GM23338 (cell line): ENCODE measurements at regions not wholly inside any gene's neighbourhood (a gene's known extent, or its start where the extent isn't known, plus 50 kb on each side); places are given as distances from the start of the nearest gene placed in this dataset.

Experiments
- ATAC-seq: fragments of 200-7000 bp; cut with Tn5 transposase; 3 replicates; pipeline ENCODE4 v1.9.1; 2020
- DNase-seq: peaks from one replicate; pipeline ENCODE4 v3.0.0-alpha.2; 2015; ENCODE audit warnings: low spot score
- H2AFZ ChIP-seq: fragments of 200-600 bp; sonication (generic); 2 replicates; pipeline ENCODE4 v1.8.0; 2016; ENCODE audit warnings: antibody characterized with exemption, mild to moderate bottlenecking, moderate library complexity
- H3F3A ChIP-seq: fragments of 200-600 bp; sonication (generic); replicated peaks from 2 replicates; pipeline ENCODE4 v1.8.0; 2017; ENCODE audit warnings: antibody characterized with exemption, mixed run types, low read depth
- H3K27ac ChIP-seq: fragments of 200-600 bp; sonication (generic); 2 replicates; pipeline ENCODE4 v1.6.1; 2016; ENCODE audit warnings: low read depth
- H3K27me3 ChIP-seq: fragments of 200-600 bp; sonication (generic); 2 replicates; pipeline ENCODE4 v1.8.0; 2016; ENCODE audit warnings: mild to moderate bottlenecking, mixed run types, moderate library complexity; ENCODE audit not compliant: insufficient read depth
- H3K36me3 ChIP-seq: fragments of 200-600 bp; sonication (generic); 2 replicates; pipeline ENCODE4 v1.8.0; 2016; ENCODE audit warnings: mild to moderate bottlenecking; ENCODE audit not compliant: insufficient read depth
- H3K4me1 ChIP-seq: fragments of 200-600 bp; sonication (generic); 2 replicates; pipeline ENCODE4 v1.8.0; 2016; ENCODE audit warnings: mild to moderate bottlenecking, moderate library complexity; ENCODE audit not compliant: insufficient read depth
- H3K4me2 ChIP-seq: fragments of 200-600 bp; sonication (generic); 2 replicates; pipeline ENCODE4 v1.7.1; 2017; ENCODE audit warnings: mixed run types
- H3K4me3 ChIP-seq: fragments of 200-600 bp; sonication (generic); 2 replicates; pipeline ENCODE4 v1.6.1; 2016; ENCODE audit warnings: mixed run types
- H3K79me2 ChIP-seq: fragments of 200-600 bp; sonication (generic); replicated peaks from 2 replicates; pipeline ENCODE4 v1.8.0; 2017; ENCODE audit warnings: mild to moderate bottlenecking; ENCODE audit not compliant: insufficient read depth
- H3K9me2 ChIP-seq: fragments of 200-600 bp; sonication (generic); 2 replicates; pipeline ENCODE4 v1.8.0; 2017; ENCODE audit not compliant: insufficient read depth
- H4K20me1 ChIP-seq: fragments of 200-600 bp; sonication (generic); replicated peaks from 2 replicates; pipeline ENCODE4 v1.8.0; 2017; ENCODE audit warnings: mild to moderate bottlenecking; ENCODE audit not compliant: insufficient read depth
- H3K27ac Mint-ChIP-seq: 2 replicates; pipeline ENCODE4 v1.8.0; 2020; ENCODE audit warnings: inconsistent platforms, mild to moderate bottlenecking, moderate library complexity, mixed read lengths
- H3K27me3 Mint-ChIP-seq: 3 replicates; pipeline ENCODE4 v1.8.0; 2022; ENCODE audit warnings: low read depth, mild to moderate bottlenecking, moderate library complexity, mixed read lengths, inconsistent platforms; ENCODE audit not compliant: insufficient read depth, poor library complexity
- H3K36me3 Mint-ChIP-seq: 3 replicates; pipeline ENCODE4 v1.8.0; 2021; ENCODE audit warnings: low read depth, mild to moderate bottlenecking, inconsistent platforms, moderate library complexity, mixed read lengths
- H3K4me1 Mint-ChIP-seq: 3 replicates; pipeline ENCODE4 v1.8.0; 2020; ENCODE audit warnings: mild to moderate bottlenecking, inconsistent platforms, mixed read lengths
- H3K4me3 Mint-ChIP-seq: 3 replicates; pipeline ENCODE4 v1.8.0; 2021; ENCODE audit warnings: moderate library complexity, mild to moderate bottlenecking, inconsistent platforms, mixed read lengths
- H3K9me3 Mint-ChIP-seq: 3 replicates; pipeline ENCODE4 v1.8.0; 2020; ENCODE audit warnings: moderate library complexity, mild to moderate bottlenecking, inconsistent platforms, mixed read lengths
- CREB1 ChIP-seq: fragments of 250-450 bp; sonication (Bioruptor Pico); IDR thresholded peaks from 2 replicates; pipeline ENCODE4 v1.5.0; 2020; ENCODE audit warnings: low read depth, mild to moderate bottlenecking, moderate library complexity
- ETS1 ChIP-seq: IDR thresholded peaks from 2 replicates; pipeline ENCODE4 v1.6.1; 2016; ENCODE audit warnings: antibody characterized with exemption
- EZH2phosphoT487 ChIP-seq: fragments of 200-600 bp; sonication (generic); IDR thresholded peaks from one replicate; pipeline ENCODE4 v1.8.1; 2018; ENCODE audit warnings: antibody characterized with exemption; ENCODE audit not compliant: unreplicated experiment
- JUNB ChIP-seq: IDR thresholded peaks from one replicate; pipeline ENCODE4 v1.6.1; 2016; ENCODE audit warnings: antibody characterized with exemption; ENCODE audit not compliant: unreplicated experiment
- NANOG ChIP-seq: IDR thresholded peaks from 2 replicates; pipeline ENCODE4 v1.6.1; 2016; ENCODE audit warnings: antibody characterized with exemption, borderline replicate concordance
- REST ChIP-seq: IDR thresholded peaks from one replicate; pipeline ENCODE4 v1.6.1; 2018; ENCODE audit warnings: antibody characterized with exemption; ENCODE audit not compliant: unreplicated experiment
- STAT1 ChIP-seq: IDR thresholded peaks from one replicate; pipeline ENCODE4 v1.6.1; 2016; ENCODE audit warnings: antibody characterized with exemption; ENCODE audit not compliant: unreplicated experiment
- ZNF114 ChIP-seq: fragments of 250-450 bp; sonication (Bioruptor Pico); IDR thresholded peaks from 2 replicates; pipeline ENCODE4 v1.5.0; 2020; ENCODE audit warnings: mild to moderate bottlenecking, moderate library complexity
- ZNF462 ChIP-seq: fragments of 250-450 bp; sonication (Bioruptor Pico); IDR thresholded peaks from 2 replicates; pipeline ENCODE4 v1.5.0; 2020; ENCODE audit warnings: mild to moderate bottlenecking, moderate library complexity
- TF ChIP-seq, protein P1 (sequence below), 2 experiments: fragments of 200-600 bp in 1 of 2; sonication (generic) in 1 of 2; conservative IDR thresholded peaks; 2 replicates each; pipeline versions ENCODE4 v1.5.1 to v1.6.1; 2016 to 2017; ENCODE audit warnings: antibody characterized with exemption in 2 of 2, low read depth in 2 of 2, mild to moderate bottlenecking in 2 of 2, moderate library complexity in 1 of 2

- TF ChIP-seq ZNF462 (CRISPR knock-in tag) (no peak), EZH2phosphoT487 (no peak)
These were observed 815.4 kb downstream of the SQOR start (continued) for GRCh38 chr15:46450112-46450809.

GRCh38 chr15:46450810-46451182 lies 816.0 kb downstream of the SQOR start:
- no peak for DNase-seq
- Histone ChIP-seq H3K27ac (no peak overlapping the region), H3K27me3 (no peaks in the 10 kb centered on the region), H3K4me1 (no peaks in the 10 kb centered on the region), H3F3A (no peaks in the 10 kb centered on the region), H3K36me3 (no peaks in the 10 kb centered on the region), H3K79me2 (no peaks in the 10 kb centered on the region), H4K20me1 (no peaks in the 10 kb centered on the region), H3K4me2 (no peak overlapping the region), H2AFZ (no peak overlapping the region), H3K4me3 (no peak overlapping the region), H3K9me2 (peaks cover 13% of the 10 kb centered on the region)
- Mint-ChIP-seq H3K9me3 (peaks cover 46% of the 10 kb centered on the region), H3K36me3 (no peaks in the 10 kb centered on the region), H3K27ac (no peak overlapping the region), H3K4me1 (no peaks in the 10 kb centered on the region), H3K27me3 (no peaks in the 10 kb centered on the region), H3K4me3 (no peak overlapping the region)
- TF ChIP-seq STAT1 (no peak), REST (no peak), CREB1 (CRISPR knock-in tag) (no peak), NANOG (no peak), ETS1 (no peak), ZNF114 (CRISPR knock-in tag) (no peak), JUNB (no peak)
- TF ChIP-seq, protein P1, sequence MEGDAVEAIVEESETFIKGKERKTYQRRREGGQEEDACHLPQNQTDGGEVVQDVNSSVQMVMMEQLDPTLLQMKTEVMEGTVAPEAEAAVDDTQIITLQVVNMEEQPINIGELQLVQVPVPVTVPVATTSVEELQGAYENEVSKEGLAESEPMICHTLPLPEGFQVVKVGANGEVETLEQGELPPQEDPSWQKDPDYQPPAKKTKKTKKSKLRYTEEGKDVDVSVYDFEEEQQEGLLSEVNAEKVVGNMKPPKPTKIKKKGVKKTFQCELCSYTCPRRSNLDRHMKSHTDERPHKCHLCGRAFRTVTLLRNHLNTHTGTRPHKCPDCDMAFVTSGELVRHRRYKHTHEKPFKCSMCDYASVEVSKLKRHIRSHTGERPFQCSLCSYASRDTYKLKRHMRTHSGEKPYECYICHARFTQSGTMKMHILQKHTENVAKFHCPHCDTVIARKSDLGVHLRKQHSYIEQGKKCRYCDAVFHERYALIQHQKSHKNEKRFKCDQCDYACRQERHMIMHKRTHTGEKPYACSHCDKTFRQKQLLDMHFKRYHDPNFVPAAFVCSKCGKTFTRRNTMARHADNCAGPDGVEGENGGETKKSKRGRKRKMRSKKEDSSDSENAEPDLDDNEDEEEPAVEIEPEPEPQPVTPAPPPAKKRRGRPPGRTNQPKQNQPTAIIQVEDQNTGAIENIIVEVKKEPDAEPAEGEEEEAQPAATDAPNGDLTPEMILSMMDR (conservative IDR thresholded peaks at IDR 0.05; ENCODE audit: low read depth in 2 of 2): no peak
- ATAC-seq: no peak
